ENCODE measurements at regions not wholly inside any gene's neighbourhood (a gene's known extent, or its start where the extent isn't known, plus 50 kb on each side); places are given as distances from the start of the nearest gene placed in this dataset.

GRCh38 chr18:38909972-38910371, 1344.4 kb upstream of the CELF4 start:
- no peaks in the 10 kb centered on the region for H3K27me3 ChIP-seq (ENCODE audit: control insufficient read depth, insufficient read depth, low read length)
- no peaks in the 10 kb centered on the region for H3K36me3 ChIP-seq (ENCODE audit: control insufficient read depth, insufficient read depth, low read length)
- no peak for DNase-seq (ENCODE audit: low read depth)
- TF ChIP-seq CTCF (IDR thresholded peaks at IDR 0.05; ENCODE audit: insufficient read depth, low read length, poor library complexity, severe bottlenecking), result no peak
- no peak overlapping the region for H3K4me3 ChIP-seq (ENCODE audit: low read depth, low read length)

- no peaks in the 10 kb centered on the region for H3K27me3 ChIP-seq (ENCODE audit: control insufficient read depth, insufficient read depth, low read length)
- H3K4me3 ChIP-seq (ENCODE audit: low read depth, low read length), result no peak overlapping the region
- DNase-seq (ENCODE audit: low read depth), result no peak
- no peaks in the 10 kb centered on the region for H3K36me3 ChIP-seq (ENCODE audit: control insufficient read depth, insufficient read depth, low read length)
- TF ChIP-seq CTCF (IDR thresholded peaks at IDR 0.05; ENCODE audit: insufficient read depth, low read length, poor library complexity, severe bottlenecking), result no peak
Observed at GRCh38 chr18:38902796-38903195, 1337.2 kb upstream of the CELF4 start.

GRCh38 chr18:38900445-38900844, 1334.8 kb upstream of the CELF4 start:
- TF ChIP-seq CTCF (IDR thresholded peaks at IDR 0.05; ENCODE audit: insufficient read depth, low read length, poor library complexity, severe bottlenecking), result no peak
- DNase-seq (ENCODE audit: low read depth), result no peak
- Histone ChIP-seq H3K4me3 (ENCODE audit: low read depth, low read length) (no peak overlapping the region), H3K27me3 (ENCODE audit: control insufficient read depth, insufficient read depth, low read length) (no peaks in the 10 kb centered on the region), H3K36me3 (ENCODE audit: control insufficient read depth, insufficient read depth, low read length) (no peaks in the 10 kb centered on the region)

- no peak for TF ChIP-seq CTCF (IDR thresholded peaks at IDR 0.05; ENCODE audit: insufficient read depth, low read length, poor library complexity, severe bottlenecking)
- Histone ChIP-seq H3K4me3 (ENCODE audit: low read depth, low read length) (no peak overlapping the region), H3K27me3 (ENCODE audit: control insufficient read depth, insufficient read depth, low read length) (no peaks in the 10 kb centered on the region), H3K36me3 (ENCODE audit: control insufficient read depth, insufficient read depth, low read length) (no peaks in the 10 kb centered on the region)
- DNase-seq (ENCODE audit: low read depth), result no peak
Observed at GRCh38 chr18:38900031-38900430, 1334.4 kb upstream of the CELF4 start.

- no peak for TF ChIP-seq CTCF (IDR thresholded peaks at IDR 0.05; ENCODE audit: insufficient read depth, low read length, poor library complexity, severe bottlenecking)
- Histone ChIP-seq H3K27me3 (ENCODE audit: control insufficient read depth, insufficient read depth, low read length) (no peaks in the 10 kb centered on the region), H3K36me3 (ENCODE audit: control insufficient read depth, insufficient read depth, low read length) (no peaks in the 10 kb centered on the region), H3K4me3 (ENCODE audit: low read depth, low read length) (no peak overlapping the region)
- DNase-seq (ENCODE audit: low read depth), result no peak
Observed at GRCh38 chr18:38899252-38899651, 1333.7 kb upstream of the CELF4 start.

- no peak for TF ChIP-seq CTCF (IDR thresholded peaks at IDR 0.05; ENCODE audit: insufficient read depth, low read length, poor library complexity, severe bottlenecking)
- no peaks in the 10 kb centered on the region for H3K36me3 ChIP-seq (ENCODE audit: control insufficient read depth, insufficient read depth, low read length)
- no peak overlapping the region for H3K4me3 ChIP-seq (ENCODE audit: low read depth, low read length)
- no peaks in the 10 kb centered on the region for H3K27me3 ChIP-seq (ENCODE audit: control insufficient read depth, insufficient read depth, low read length)
- no peak for DNase-seq (ENCODE audit: low read depth)
Observed at GRCh38 chr18:38898167-38898566, 1332.6 kb upstream of the CELF4 start.

All from kidney epithelial cell (primary cell).